ENCODE measurements at regions not wholly inside any gene's neighbourhood (a gene's known extent, or its start where the extent isn't known, plus 50 kb on each side); places are given as distances from the start of the nearest gene placed in this dataset.

- DNase-seq (ENCODE audit: extremely low spot score in 2 of 2) = peak; percentile 56 to 82
- TF ChIP-seq CTCF (IDR thresholded peaks at IDR 0.05) (no peak), POLR2A (IDR thresholded peaks at IDR 0.05) (no peak), POLR2AphosphoS5 (IDR thresholded peaks at IDR 0.05; ENCODE audit: insufficient read depth in 1 of 2, low read depth in 1 of 2) (no peak)
- no peaks in the 10 kb centered on the region for H3K9me3 ChIP-seq
- intact Hi-C loops (cut with DNase I) = no loop called here
- no peaks in the 10 kb centered on the region for H3K27me3 ChIP-seq
- no peaks in the 10 kb centered on the region for H3K4me1 ChIP-seq
- no peak overlapping the region for H3K27ac ChIP-seq
- no peak overlapping the region for H3K4me3 ChIP-seq
- no peaks in the 10 kb centered on the region for H3K36me3 ChIP-seq
Observed at GRCh38 chr16:55047903-55048497, 117.3 kb downstream of the IRX5 start.

- no peaks in the 10 kb centered on the region for H3K4me1 ChIP-seq
- no peaks in the 10 kb centered on the region for H3K27me3 ChIP-seq
- no peaks in the 10 kb centered on the region for H3K9me3 ChIP-seq
- DNase-seq (ENCODE audit: extremely low spot score in 2 of 2) = peak; percentile 47 to 70
- no peak for TF ChIP-seq POLR2AphosphoS5 (IDR thresholded peaks at IDR 0.05; ENCODE audit: insufficient read depth in 1 of 2, low read depth in 1 of 2)
- TF ChIP-seq CTCF (IDR thresholded peaks at IDR 0.05) = no peak
- TF ChIP-seq POLR2A (IDR thresholded peaks at IDR 0.05) = no peak
- no peak overlapping the region for H3K27ac ChIP-seq
- no peaks in the 10 kb centered on the region for H3K36me3 ChIP-seq
- intact Hi-C loops (cut with DNase I) = no loop called here
- no peak overlapping the region for H3K4me3 ChIP-seq
Observed at GRCh38 chr16:55048745-55049144, 118.1 kb downstream of the IRX5 start.

- no peak overlapping the region for H3K27ac ChIP-seq
- intact Hi-C loops (cut with DNase I) = no loop called here
- H3K27me3 ChIP-seq = no peaks in the 10 kb centered on the region
- no peak overlapping the region for H3K4me3 ChIP-seq
- no peaks in the 10 kb centered on the region for H3K9me3 ChIP-seq
- H3K4me1 ChIP-seq = peaks cover 5% of the 10 kb centered on the region
- H3K36me3 ChIP-seq = no peaks in the 10 kb centered on the region
- DNase-seq (ENCODE audit: extremely low spot score in 2 of 2) = peak in 1 of 2 donors; percentile 81
- TF ChIP-seq POLR2AphosphoS5 (IDR thresholded peaks at IDR 0.05; ENCODE audit: insufficient read depth in 1 of 2, low read depth in 1 of 2) (no peak), CTCF (IDR thresholded peaks at IDR 0.05) (no peak), POLR2A (IDR thresholded peaks at IDR 0.05) (no peak)
Observed at GRCh38 chr16:55051571-55052347, 121.1 kb downstream of the IRX5 start.

- DNase-seq (ENCODE audit: extremely low spot score in 2 of 2) = no peak
- H3K27ac ChIP-seq = no peak overlapping the region
- H3K27me3 ChIP-seq = no peaks in the 10 kb centered on the region
- H3K4me3 ChIP-seq = no peak overlapping the region
- intact Hi-C loops (cut with DNase I) = no loop called here
- H3K4me1 ChIP-seq = peaks cover 9% of the 10 kb centered on the region
- no peaks in the 10 kb centered on the region for H3K9me3 ChIP-seq
- no peaks in the 10 kb centered on the region for H3K36me3 ChIP-seq
- TF ChIP-seq POLR2A (IDR thresholded peaks at IDR 0.05) (no peak), POLR2AphosphoS5 (IDR thresholded peaks at IDR 0.05; ENCODE audit: insufficient read depth in 1 of 2, low read depth in 1 of 2) (no peak), CTCF (IDR thresholded peaks at IDR 0.05) (no peak)
Observed at GRCh38 chr16:55052348-55052734, 121.7 kb downstream of the IRX5 start.

All from vagina (tissue), 2 donors.